ENCODE measurements at regions not wholly inside any gene's neighbourhood (a gene's known extent, or its start where the extent isn't known, plus 50 kb on each side); places are given as distances from the start of the nearest gene placed in this dataset.
"Not testable (repeated sequence)": the region's sequence is repeated elsewhere in the genome, so short reads cannot be mapped to it uniquely, and the experiment has no call there.

- H3K4me3 ChIP-seq (ENCODE audit: low read length): no peak overlapping the region
- DNase-seq (ENCODE audit: low read depth, low spot score): no peak
Measured at GRCh38 chr1:74935446-74935845, 198.7 kb upstream of the LHX8 start.

- no peak overlapping the region for H3K4me3 ChIP-seq (ENCODE audit: low read length)
- no peak for DNase-seq (ENCODE audit: low read depth, low spot score)
Measured at GRCh38 chr1:74937176-74937575, 197.0 kb upstream of the LHX8 start.

- no peak for DNase-seq (ENCODE audit: low read depth, low spot score)
- H3K4me3 ChIP-seq (ENCODE audit: low read length): no peak overlapping the region
Measured at GRCh38 chr1:74943046-74943445, 191.1 kb upstream of the LHX8 start.

GRCh38 chr1:74946388-74946787, 187.8 kb upstream of the LHX8 start:
- no peak overlapping the region for H3K4me3 ChIP-seq (ENCODE audit: low read length)
- DNase-seq (ENCODE audit: low read depth, low spot score): no peak

DNA sequence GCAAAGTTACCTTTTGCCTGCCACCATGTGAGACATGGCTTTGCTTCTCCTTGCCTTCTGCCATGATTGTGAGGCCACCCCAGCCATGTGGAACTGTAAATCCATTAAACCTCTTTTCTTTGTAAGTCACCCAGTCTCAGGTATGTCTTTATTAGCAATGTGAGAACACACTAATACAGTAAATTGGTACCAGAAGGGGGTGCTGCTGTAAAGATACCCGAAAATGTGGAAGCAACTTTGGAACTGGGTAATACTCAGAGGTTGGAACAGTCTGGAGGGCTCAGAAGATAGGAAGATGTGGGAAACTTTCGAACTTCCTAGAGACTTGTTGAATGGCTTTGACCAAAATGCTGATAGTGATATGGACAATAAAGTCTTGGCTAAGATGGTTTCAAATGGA, 184.8 kb upstream of the LHX8 start:
- not testable (repeated sequence) for DNase-seq (ENCODE audit: low read depth, low spot score)

GRCh38 chr1:74951981-74952380, 182.2 kb upstream of the LHX8 start:
- DNase-seq (ENCODE audit: low read depth, low spot score); H3K4me3 ChIP-seq (ENCODE audit: low read length): not testable (repeated sequence)

More for the DNA sequence above, 184.8 kb upstream of the LHX8 start:
- H3K4me3 ChIP-seq (ENCODE audit: low read length): not testable (repeated sequence)

- H3K4me3 ChIP-seq (ENCODE audit: low read length): no peak overlapping the region
- DNase-seq (ENCODE audit: low read depth, low spot score): no peak
Measured at GRCh38 chr1:74952786-74953185, 181.4 kb upstream of the LHX8 start.

DNA sequence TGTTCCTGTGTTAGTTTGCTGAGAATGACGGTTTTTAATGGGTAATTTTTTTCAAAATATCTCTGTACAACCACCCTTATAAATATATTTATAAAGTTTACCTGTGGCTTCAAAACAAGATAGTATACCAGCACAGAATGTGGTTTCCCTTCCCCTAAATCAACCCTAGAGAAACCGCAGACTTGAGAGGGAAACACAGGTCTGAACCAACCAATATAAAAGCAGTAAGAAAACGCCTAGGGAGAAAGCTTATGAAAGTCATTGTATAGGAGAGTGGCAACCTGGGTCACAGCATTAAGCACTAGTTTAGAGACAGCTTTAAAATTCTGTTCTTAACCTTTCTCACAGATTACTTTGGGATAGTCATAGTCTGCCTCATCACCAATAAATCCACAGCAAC, 180.6 kb upstream of the LHX8 start:
- H3K4me3 ChIP-seq (ENCODE audit: low read length): no peak overlapping the region
- peak; percentile 92 for DNase-seq (ENCODE audit: low read depth, low spot score)

DNA sequence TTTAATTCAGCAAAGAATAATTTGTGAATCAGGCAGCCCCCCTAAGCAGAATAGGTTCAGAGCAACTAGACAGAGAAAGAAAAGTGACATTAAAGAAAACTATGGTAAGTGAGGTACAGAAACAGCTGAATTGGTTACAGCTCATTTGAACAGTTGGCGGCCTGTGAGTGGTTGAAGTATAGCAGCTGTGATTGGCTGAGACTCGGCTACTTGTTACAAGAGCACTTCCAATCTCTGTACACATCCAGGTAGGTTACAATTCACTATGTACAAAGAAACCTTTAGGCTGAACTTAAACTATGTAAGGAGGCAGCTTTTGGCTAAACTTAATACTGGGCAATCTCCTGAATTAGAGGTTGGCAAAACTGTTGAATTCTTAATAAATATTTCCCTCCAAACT, 171.1 kb upstream of the LHX8 start:
- no peak for DNase-seq (ENCODE audit: low read depth, low spot score)
- H3K4me3 ChIP-seq (ENCODE audit: low read length): no peak overlapping the region

DNA sequence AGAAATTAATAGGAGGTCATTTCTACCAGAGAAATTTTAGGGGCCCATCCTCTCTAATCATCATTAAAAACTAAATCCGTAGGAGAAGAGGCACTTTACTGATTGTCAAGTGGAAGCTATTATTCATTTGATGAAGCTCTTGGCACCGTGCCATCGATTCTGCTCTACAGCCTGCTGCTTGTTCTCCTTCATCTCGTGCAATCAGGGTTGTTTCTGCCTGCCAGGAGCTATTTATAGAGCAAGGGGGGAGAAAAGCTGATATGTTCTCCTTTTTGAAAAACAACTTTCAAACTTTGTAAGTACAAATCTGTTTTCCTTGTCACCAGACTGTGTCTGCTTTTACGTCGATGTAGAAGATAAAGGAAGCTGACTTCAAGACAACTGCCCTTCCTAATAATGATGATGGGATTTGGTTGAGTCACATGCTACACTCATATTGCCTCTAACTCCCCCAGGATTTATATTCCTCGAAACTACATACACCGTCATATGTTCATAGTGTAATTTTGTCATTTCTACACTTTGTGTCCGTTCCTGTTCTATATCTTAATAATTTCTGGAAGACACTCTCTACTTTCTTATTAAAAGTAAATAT, 169.6 kb upstream of the LHX8 start:
- no peak overlapping the region for H3K4me3 ChIP-seq (ENCODE audit: low read length)
- DNase-seq (ENCODE audit: low read depth, low spot score): peak; percentile 46

GRCh38 chr1:74969566-74970135, 164.5 kb upstream of the LHX8 start:
- no peak overlapping the region for H3K4me3 ChIP-seq (ENCODE audit: low read length)
- no peak for DNase-seq (ENCODE audit: low read depth, low spot score)

DNA sequence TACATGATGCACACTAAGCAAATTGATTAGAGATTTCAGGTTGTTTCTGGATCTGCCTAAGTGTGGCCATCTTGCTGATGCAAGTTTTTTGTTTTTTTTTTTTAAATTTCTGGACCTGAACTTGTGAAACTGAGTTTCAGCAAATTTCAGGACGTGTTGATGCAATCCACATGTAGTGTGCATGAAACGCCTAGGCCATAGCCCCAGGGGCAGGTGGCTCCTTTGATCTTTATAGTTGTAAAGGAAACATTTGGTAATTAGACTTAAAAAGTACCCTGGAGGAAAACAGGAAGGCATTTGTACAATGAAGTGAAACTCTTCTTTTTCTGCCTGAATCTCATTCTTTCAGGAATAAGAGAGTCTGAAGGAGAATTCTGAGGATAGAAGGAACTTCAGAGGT, 162.2 kb upstream of the LHX8 start:
- H3K4me3 ChIP-seq (ENCODE audit: low read length): no peak overlapping the region
- DNase-seq (ENCODE audit: low read depth, low spot score): peak; percentile 60

GRCh38 chr1:74976491-74976890, 157.7 kb upstream of the LHX8 start:
- no peak overlapping the region for H3K4me3 ChIP-seq (ENCODE audit: low read length)
- DNase-seq (ENCODE audit: low read depth, low spot score): no peak

GRCh38 chr1:74992448-74992847, 141.7 kb upstream of the LHX8 start:
- H3K4me3 ChIP-seq (ENCODE audit: low read length); DNase-seq (ENCODE audit: low read depth, low spot score): not testable (repeated sequence)

- DNase-seq (ENCODE audit: low read depth, low spot score): no peak
- no peak overlapping the region for H3K4me3 ChIP-seq (ENCODE audit: low read length)
Measured at GRCh38 chr1:74995821-74996220, 138.4 kb upstream of the LHX8 start.

DNA sequence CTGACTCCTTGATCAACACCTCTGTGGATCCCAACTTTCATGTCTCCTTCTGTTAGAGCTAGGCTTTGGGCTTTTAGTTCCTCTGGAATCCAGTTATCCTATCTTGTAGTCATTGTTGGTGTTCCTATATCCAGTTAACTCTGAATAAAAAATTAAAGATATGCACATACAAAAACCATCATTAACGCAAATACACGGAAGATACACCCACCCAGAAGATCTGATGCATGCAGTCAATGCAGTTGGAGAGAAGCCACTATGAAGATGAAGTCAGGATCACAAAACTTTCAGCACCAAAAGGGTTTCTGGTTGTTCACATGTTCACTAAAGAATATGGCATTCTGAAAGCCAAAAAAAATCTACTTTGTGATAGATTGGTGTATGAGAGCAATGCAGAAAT, 123.6 kb upstream of the LHX8 start:
- H3K4me3 ChIP-seq (ENCODE audit: low read length): no peak overlapping the region
- DNase-seq (ENCODE audit: low read depth, low spot score): no peak

GRCh38 chr1:75014250-75014649, 119.9 kb upstream of the LHX8 start:
- no peak for DNase-seq (ENCODE audit: low read depth, low spot score)
- H3K4me3 ChIP-seq (ENCODE audit: low read length): no peak overlapping the region

GRCh38 chr1:75023005-75023404, 111.2 kb upstream of the LHX8 start:
- no peak overlapping the region for H3K4me3 ChIP-seq (ENCODE audit: low read length)
- no peak for DNase-seq (ENCODE audit: low read depth, low spot score)

DNA sequence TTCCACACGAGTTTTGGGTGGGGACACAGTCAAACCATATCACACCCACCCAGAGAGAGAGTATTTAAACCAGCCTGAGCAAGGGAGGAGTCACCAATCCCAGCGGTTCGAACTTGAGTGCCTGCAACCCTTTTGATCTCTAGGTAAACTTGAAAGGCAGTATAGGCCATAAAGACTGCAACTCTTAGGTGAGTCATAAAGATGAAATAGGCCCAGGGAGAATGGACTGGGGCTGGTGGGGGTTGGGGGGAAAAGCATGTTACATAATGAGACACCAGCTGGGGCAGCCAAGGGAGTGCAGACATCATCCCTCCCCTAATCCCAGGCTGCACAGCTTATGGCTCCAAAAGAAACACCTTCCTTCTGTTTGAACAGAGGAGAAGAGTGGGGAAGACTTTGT, 99.8 kb upstream of the LHX8 start:
- no peak overlapping the region for H3K4me3 ChIP-seq (ENCODE audit: low read length)
- no peak for DNase-seq (ENCODE audit: low read depth, low spot score)

DNA sequence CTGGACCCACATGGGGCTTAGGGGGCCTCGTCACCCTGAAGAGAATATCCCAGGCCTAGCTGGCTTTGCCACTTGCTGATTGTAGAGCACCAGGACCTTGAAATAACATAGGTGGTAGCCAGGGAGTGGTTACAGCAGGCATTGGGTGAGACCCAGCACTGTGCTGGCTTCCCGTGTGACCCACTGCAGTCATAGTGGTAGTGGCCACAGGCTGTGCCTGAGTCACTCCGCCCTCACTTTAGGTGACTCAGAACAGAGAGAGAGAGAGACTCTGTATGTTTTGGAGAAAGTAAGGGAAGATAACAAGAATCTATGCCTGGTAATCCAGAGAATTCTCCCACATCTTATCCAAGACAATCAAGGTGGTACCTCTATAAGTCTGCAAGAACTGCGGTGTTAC, 98.7 kb upstream of the LHX8 start:
- DNase-seq (ENCODE audit: low read depth, low spot score): no peak
- no peak overlapping the region for H3K4me3 ChIP-seq (ENCODE audit: low read length)

GRCh38 chr1:75053207-75053606, 81.0 kb upstream of the LHX8 start:
- no peak for DNase-seq (ENCODE audit: low read depth, low spot score)

More at GRCh38 chr1:75053207-75053606, 81.0 kb upstream of the LHX8 start:
- H3K4me3 ChIP-seq (ENCODE audit: low read length): no peak overlapping the region

All from Jurkat, Clone E6-1 (cell line).